ENCODE measurements at regions not wholly inside any gene's neighbourhood (a gene's known extent, or its start where the extent isn't known, plus 50 kb on each side); places are given as distances from the start of the nearest gene placed in this dataset.

GRCh38 chr11:69984457-69985261, 93.5 kb upstream of the ANO1 start:
- Histone ChIP-seq H3K4me3 (peak overlapping the region in 2 of 3 donors; percentile 56 to 70), H3K4me1 (peaks cover 0 to 6% of the 10 kb centered on the region in 2 donors), H3K27ac (peak overlapping the region; percentile 76 to 88), H3K36me3 (no peaks in the 10 kb centered on the region), H3K27me3 (peaks cover 5 to 35% of the 10 kb centered on the region in 2 donors), H3K9me3 (no peaks in the 10 kb centered on the region)
- intact Hi-C loops (cut with DNase I; ENCODE audit: low total_unique reads): no loop called here
- TF ChIP-seq POLR2AphosphoS5 (IDR thresholded peaks at IDR 0.05) (no peak), CTCF (IDR thresholded peaks at IDR 0.05) (no peak), POLR2A (IDR thresholded peaks at IDR 0.05) (no peak)
- DNase-seq (ENCODE audit: low spot score in 2 of 2): no peak

GRCh38 chr11:69985331-69985640, 92.8 kb upstream of the ANO1 start:
- Histone ChIP-seq H3K9me3 (no peaks in the 10 kb centered on the region), H3K27me3 (peaks cover 5 to 35% of the 10 kb centered on the region in 2 donors), H3K36me3 (no peaks in the 10 kb centered on the region), H3K27ac (peak overlapping the region; percentile 76 to 88), H3K4me3 (peak overlapping the region; percentile 13 to 70 (median 56)), H3K4me1 (peaks cover 0 to 6% of the 10 kb centered on the region in 2 donors)
- intact Hi-C loops (cut with DNase I; ENCODE audit: low total_unique reads): no loop called here
- TF ChIP-seq POLR2A (IDR thresholded peaks at IDR 0.05) (no peak), CTCF (IDR thresholded peaks at IDR 0.05) (no peak), POLR2AphosphoS5 (IDR thresholded peaks at IDR 0.05) (no peak)
- no peak for DNase-seq (ENCODE audit: low spot score in 2 of 2)

GRCh38 chr11:69985641-69986439, 92.3 kb upstream of the ANO1 start:
- no peaks in the 10 kb centered on the region for H3K9me3 ChIP-seq
- no peak for DNase-seq (ENCODE audit: low spot score in 2 of 2)
- TF ChIP-seq POLR2AphosphoS5 (IDR thresholded peaks at IDR 0.05) (no peak), POLR2A (IDR thresholded peaks at IDR 0.05) (no peak), CTCF (IDR thresholded peaks at IDR 0.05) (no peak)
- peak overlapping the region; percentile 76 to 88 for H3K27ac ChIP-seq
- H3K27me3 ChIP-seq: peaks cover 5 to 35% of the 10 kb centered on the region in 2 donors
- H3K36me3 ChIP-seq: no peaks in the 10 kb centered on the region
- intact Hi-C loops (cut with DNase I; ENCODE audit: low total_unique reads): no loop called here
- H3K4me1 ChIP-seq: peaks cover 0 to 6% of the 10 kb centered on the region in 2 donors
- peak overlapping the region; percentile 13 to 70 (median 56) for H3K4me3 ChIP-seq

- H3K27ac ChIP-seq: peak overlapping the region; percentile 76 to 88
These were observed 91.7 kb upstream of the ANO1 start for GRCh38 chr11:69986440-69986787.

More at GRCh38 chr11:69986440-69986787, 91.7 kb upstream of the ANO1 start:
- Histone ChIP-seq H3K36me3 (no peaks in the 10 kb centered on the region), H3K27me3 (peaks cover 5 to 35% of the 10 kb centered on the region in 2 donors), H3K9me3 (no peaks in the 10 kb centered on the region), H3K4me1 (peaks cover 0 to 6% of the 10 kb centered on the region in 2 donors), H3K4me3 (peak overlapping the region; percentile 13 to 70 (median 56))
- TF ChIP-seq POLR2A (IDR thresholded peaks at IDR 0.05) (no peak), POLR2AphosphoS5 (IDR thresholded peaks at IDR 0.05) (no peak), CTCF (IDR thresholded peaks at IDR 0.05) (no peak)
- intact Hi-C loops (cut with DNase I; ENCODE audit: low total_unique reads): no loop called here
- DNase-seq (ENCODE audit: low spot score in 2 of 2): no peak

All from breast epithelium (tissue), 4 donors.